HepG2 (cell line): ENCODE measurements at regions not wholly inside any gene's neighbourhood (a gene's known extent, or its start where the extent isn't known, plus 50 kb on each side); places are given as distances from the start of the nearest gene placed in this dataset.

Experiments used
- ATAC-seq: fragments of 200-7000 bp; cut with Tn5 transposase; 3 replicates; pipeline ENCODE4 v1.9.1; 2020; ENCODE audit warnings: mild to moderate bottlenecking, moderate library complexity
- BruUV-seq: library from RNA; stranded (reverse); fragments of 400-500 nt; replicated peaks from 2 replicates; lab custom pipeline; 2021; lab: Mats Ljungman, UMichigan
- CTCF ChIA-PET: fragments of 300-600 bp; formaldehyde crosslinking; extraction: SDS; loops from one replicate; lab custom pipeline; 2021; ENCODE audit warnings: low total read pairs, inconsistent platforms, low intra/inter-chr PET ratio; lab: Yijun Ruan, JAX
- POLR2A ChIA-PET: fragments of 350-600 bp; sonication (Branson Sonifier 250); formaldehyde crosslinking; loops from one replicate; lab custom pipeline; 2020; ENCODE audit warnings: antibody characterized with exemption, inconsistent platforms; lab: Yijun Ruan, JAX
- DNase-seq: peaks from one replicate; pipeline ENCODE4 v3.0.0-alpha.2; 2015; ENCODE audit warnings: low spot score
- FAIRE-seq: peaks from 3 replicates; lab custom pipeline; 2011; peaks lifted over from hg19 to GRCh38; lab: Jason Lieb, UNC
- H2AFZ ChIP-seq: one replicate; pipeline ENCODE4 v1.6.1; 2011; ENCODE audit warnings: low read length, inconsistent platforms
- H3K27ac ChIP-seq: fragments of 300-600 bp; 3 replicates; pipeline ENCODE4 v1.8.0; 2011; ENCODE audit warnings: mixed run types, mild to moderate bottlenecking, mixed read lengths, low read length, inconsistent platforms; ENCODE audit not compliant: insufficient read depth; ENCODE audit errors: extremely low read length
- H3K27me3 ChIP-seq, 2 experiments: fragments of 200-600 bp in 1 of 2; 2 replicates in 1 of 2; 3 replicates in 1 of 2; pipeline versions ENCODE4 v1.6.0 to v1.8.0; 2011; ENCODE audit warnings: low read length in 2 of 2, mild to moderate bottlenecking in 2 of 2, moderate library complexity in 2 of 2, inconsistent platforms in 1 of 2; ENCODE audit not compliant: insufficient read depth in 2 of 2, control insufficient read depth in 1 of 2
- H3K36me3 ChIP-seq, 2 experiments: fragments of 200-600 bp in 1 of 2; replicated peaks in 1 of 2; 2 replicates in 1 of 2; 3 replicates in 1 of 2; pipeline versions ENCODE4 v1.5.1 to v1.8.0; 2011; ENCODE audit warnings: low read length in 2 of 2, inconsistent platforms in 1 of 2; ENCODE audit not compliant: insufficient read depth in 2 of 2, control insufficient read depth in 1 of 2
- H3K4me1 ChIP-seq: 2 replicates; pipeline ENCODE4 v1.5.1; 2012; ENCODE audit warnings: low read length, inconsistent platforms; ENCODE audit not compliant: insufficient read depth
- H3K4me2 ChIP-seq: 2 replicates; pipeline ENCODE4 v1.6.0; 2011; ENCODE audit warnings: low read depth, low read length, inconsistent platforms
- H3K4me3 ChIP-seq, 3 experiments: fragments of 200-600 bp in 1 of 3; sonication (generic), shearing (Covaris generic) in 1 of 3; replicated peaks in 1 of 3; 2 replicates each; pipeline ENCODE4 v1.5.1; 2011 to 2016; ENCODE audit warnings: low read length in 3 of 3, inconsistent platforms in 2 of 3, low read depth in 2 of 3, mild to moderate bottlenecking in 2 of 3, control low read depth in 1 of 3, mixed read lengths in 1 of 3; ENCODE audit not compliant: insufficient read depth in 1 of 3
- H3K79me2 ChIP-seq: one replicate; pipeline ENCODE4 v1.6.1; 2011; ENCODE audit warnings: low read length, inconsistent platforms; ENCODE audit not compliant: insufficient read depth
- H3K9ac ChIP-seq: 2 replicates; pipeline ENCODE4 v1.6.0; 2011; ENCODE audit warnings: mild to moderate bottlenecking, low read depth, low read length, inconsistent platforms; ENCODE audit not compliant: insufficient read depth
- H3K9me3 ChIP-seq: 2 replicates; pipeline ENCODE4 v1.5.1; 2012; ENCODE audit warnings: mild to moderate bottlenecking, low read length
- H4K20me1 ChIP-seq: 2 replicates; pipeline ENCODE4 v1.6.0; 2011; ENCODE audit warnings: inconsistent platforms, mild to moderate bottlenecking, low read length, moderate library complexity; ENCODE audit not compliant: insufficient read depth
- AHR ChIP-seq: IDR thresholded peaks from 2 replicates; pipeline ENCODE4 v1.6.1; 2018; ENCODE audit warnings: missing genetic modification reagents, missing compliant biosample characterization
- IKZF1 ChIP-seq: fragments of 450-650 bp; IDR thresholded peaks from 2 replicates; pipeline ENCODE4 v1.7.1; 2016
- MTF2 ChIP-seq: sonication (generic); formaldehyde crosslinking; IDR thresholded peaks from 2 replicates; pipeline ENCODE4 v1.5.0; 2020; ENCODE audit warnings: missing genetic modification reagents, borderline replicate concordance
- POLR2A ChIP-seq, 2 experiments: IDR thresholded peaks; 2 replicates each; pipeline ENCODE4 v1.6.1; 2011; ENCODE audit warnings: low read depth in 2 of 2, low read length in 2 of 2, mild to moderate bottlenecking in 1 of 2, moderate library complexity in 1 of 2; ENCODE audit not compliant: insufficient read depth in 1 of 2
- ZNF274 ChIP-seq: sonication (generic); formaldehyde crosslinking; IDR thresholded peaks from 2 replicates; pipeline ENCODE4 v1.5.1; 2020; ENCODE audit warnings: mild to moderate bottlenecking, missing genetic modification reagents
- ZNF768 ChIP-seq: sonication (generic); formaldehyde crosslinking; IDR thresholded peaks from 2 replicates; pipeline ENCODE4 v1.4.0; 2020; ENCODE audit warnings: missing genetic modification reagents
- WGBS: methylation state at CpG from one replicate; pipeline ENCODE4 v1.1.6; 2017; ENCODE audit warnings: low lambda C conversion rate; 5-methylcytosine and 5-hydroxymethylcytosine counted together
- in situ Hi-C: cut with HindIII; loops from 2 replicates; pipeline ENCODE4 v1.10.0; 2017; ENCODE audit warnings: low pct_unique_long_range_greater_than_20kb; ENCODE audit not compliant: extremely low pct_ligation_motif_present
- intact Hi-C: fragments of 100-400 bp; cut with micrococcal nuclease; formaldehyde crosslinking; loops from one replicate; pipeline ENCODE4 v1.10.0; 2022; ENCODE audit not compliant: unreplicated experiment
- TF ChIP-seq, protein P1 (sequence below): sonication (generic); formaldehyde crosslinking; IDR thresholded peaks from one replicate; pipeline ENCODE4 v1.5.1; 2020; ENCODE audit warnings: mild to moderate bottlenecking, missing genetic modification reagents; ENCODE audit errors: not compliant biosample characterization
- TF ChIP-seq, protein P2 (sequence below): sonication (generic); formaldehyde crosslinking; IDR thresholded peaks from 2 replicates; pipeline ENCODE4 v1.4.0; 2020; ENCODE audit warnings: missing genetic modification reagents
- TF ChIP-seq, protein P3 (sequence below): sonication (generic); formaldehyde crosslinking; conservative IDR thresholded peaks from 2 replicates; pipeline ENCODE4 v1.4.0; 2020; ENCODE audit warnings: missing genetic modification reagents
- TF ChIP-seq, protein P4 (sequence below): sonication (generic); formaldehyde crosslinking; IDR thresholded peaks from 2 replicates; pipeline ENCODE4 v1.5.0; 2020; ENCODE audit warnings: missing genetic modification reagents
- TF ChIP-seq, protein P5 (sequence below): sonication (generic); formaldehyde crosslinking; IDR thresholded peaks from 2 replicates; pipeline ENCODE4 v1.5.0; 2020; ENCODE audit warnings: missing genetic modification reagents

DNA sequence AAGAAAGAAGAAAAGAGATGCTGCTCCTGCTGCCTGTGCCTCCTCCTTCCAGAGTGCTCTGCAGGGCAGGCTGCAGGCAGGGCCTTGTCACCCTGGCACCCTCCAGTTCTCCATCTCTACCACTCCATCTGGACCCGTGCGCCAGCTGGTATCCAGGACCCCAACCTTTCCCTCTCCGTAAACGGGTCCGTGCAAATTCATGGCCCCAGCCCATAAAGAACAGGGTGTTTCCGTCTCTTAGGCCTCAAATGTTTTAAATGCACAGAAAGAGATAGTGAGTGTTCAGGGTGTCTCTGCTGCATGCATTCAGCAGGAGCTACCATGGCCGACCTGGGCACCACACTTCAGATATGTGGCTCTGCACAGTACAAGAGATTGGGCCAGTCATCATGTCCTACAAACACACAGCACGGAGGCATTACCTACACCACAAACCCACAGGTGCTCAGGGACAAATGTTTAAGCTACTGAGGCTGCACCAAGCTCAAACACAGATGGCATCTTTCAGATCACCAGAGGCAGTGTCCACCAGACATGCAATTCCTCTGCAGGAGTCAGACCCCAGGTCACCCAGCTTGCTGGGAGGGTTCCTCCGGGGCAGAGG is 258.1 kb downstream of the DLL1 start:
- no peak for DNase-seq
- H3K9me3 ChIP-seq = peaks cover 6% of the 10 kb centered on the region; the same call in 1 of the 2 replicates
- no peak overlapping the region for H2AFZ ChIP-seq
- H3K4me3 ChIP-seq = no peak overlapping the region
- no peaks in the 10 kb centered on the region for H4K20me1 ChIP-seq
- no peak overlapping the region for H3K27ac ChIP-seq
- CTCF ChIA-PET = no interaction called here
- no peak for ATAC-seq
- H3K4me2 ChIP-seq = no peak overlapping the region
- no peaks in the 10 kb centered on the region for H3K79me2 ChIP-seq
- POLR2A ChIA-PET = no interaction called here
- H3K36me3 ChIP-seq = no peaks in the 10 kb centered on the region
- intact Hi-C loops (no loop called here), in situ Hi-C loops (no loop called here)
- no TSS peak for BruUV-seq
- FAIRE-seq = no peak
- WGBS = 27% methylated on average over 9 of the region's 9 CpGs
- H3K9ac ChIP-seq = no peak overlapping the region
- H3K4me1 ChIP-seq = 0 out of 2 replicates have a peak, but pooled peaks cover under 1% of the 10 kb centered on the region
- H3K27me3 ChIP-seq = peaks cover 9 to 50% of the 10 kb centered on the region in 2 experiments
- no peak for TF ChIP-seq IKZF1
- TF ChIP-seq, protein P1, sequence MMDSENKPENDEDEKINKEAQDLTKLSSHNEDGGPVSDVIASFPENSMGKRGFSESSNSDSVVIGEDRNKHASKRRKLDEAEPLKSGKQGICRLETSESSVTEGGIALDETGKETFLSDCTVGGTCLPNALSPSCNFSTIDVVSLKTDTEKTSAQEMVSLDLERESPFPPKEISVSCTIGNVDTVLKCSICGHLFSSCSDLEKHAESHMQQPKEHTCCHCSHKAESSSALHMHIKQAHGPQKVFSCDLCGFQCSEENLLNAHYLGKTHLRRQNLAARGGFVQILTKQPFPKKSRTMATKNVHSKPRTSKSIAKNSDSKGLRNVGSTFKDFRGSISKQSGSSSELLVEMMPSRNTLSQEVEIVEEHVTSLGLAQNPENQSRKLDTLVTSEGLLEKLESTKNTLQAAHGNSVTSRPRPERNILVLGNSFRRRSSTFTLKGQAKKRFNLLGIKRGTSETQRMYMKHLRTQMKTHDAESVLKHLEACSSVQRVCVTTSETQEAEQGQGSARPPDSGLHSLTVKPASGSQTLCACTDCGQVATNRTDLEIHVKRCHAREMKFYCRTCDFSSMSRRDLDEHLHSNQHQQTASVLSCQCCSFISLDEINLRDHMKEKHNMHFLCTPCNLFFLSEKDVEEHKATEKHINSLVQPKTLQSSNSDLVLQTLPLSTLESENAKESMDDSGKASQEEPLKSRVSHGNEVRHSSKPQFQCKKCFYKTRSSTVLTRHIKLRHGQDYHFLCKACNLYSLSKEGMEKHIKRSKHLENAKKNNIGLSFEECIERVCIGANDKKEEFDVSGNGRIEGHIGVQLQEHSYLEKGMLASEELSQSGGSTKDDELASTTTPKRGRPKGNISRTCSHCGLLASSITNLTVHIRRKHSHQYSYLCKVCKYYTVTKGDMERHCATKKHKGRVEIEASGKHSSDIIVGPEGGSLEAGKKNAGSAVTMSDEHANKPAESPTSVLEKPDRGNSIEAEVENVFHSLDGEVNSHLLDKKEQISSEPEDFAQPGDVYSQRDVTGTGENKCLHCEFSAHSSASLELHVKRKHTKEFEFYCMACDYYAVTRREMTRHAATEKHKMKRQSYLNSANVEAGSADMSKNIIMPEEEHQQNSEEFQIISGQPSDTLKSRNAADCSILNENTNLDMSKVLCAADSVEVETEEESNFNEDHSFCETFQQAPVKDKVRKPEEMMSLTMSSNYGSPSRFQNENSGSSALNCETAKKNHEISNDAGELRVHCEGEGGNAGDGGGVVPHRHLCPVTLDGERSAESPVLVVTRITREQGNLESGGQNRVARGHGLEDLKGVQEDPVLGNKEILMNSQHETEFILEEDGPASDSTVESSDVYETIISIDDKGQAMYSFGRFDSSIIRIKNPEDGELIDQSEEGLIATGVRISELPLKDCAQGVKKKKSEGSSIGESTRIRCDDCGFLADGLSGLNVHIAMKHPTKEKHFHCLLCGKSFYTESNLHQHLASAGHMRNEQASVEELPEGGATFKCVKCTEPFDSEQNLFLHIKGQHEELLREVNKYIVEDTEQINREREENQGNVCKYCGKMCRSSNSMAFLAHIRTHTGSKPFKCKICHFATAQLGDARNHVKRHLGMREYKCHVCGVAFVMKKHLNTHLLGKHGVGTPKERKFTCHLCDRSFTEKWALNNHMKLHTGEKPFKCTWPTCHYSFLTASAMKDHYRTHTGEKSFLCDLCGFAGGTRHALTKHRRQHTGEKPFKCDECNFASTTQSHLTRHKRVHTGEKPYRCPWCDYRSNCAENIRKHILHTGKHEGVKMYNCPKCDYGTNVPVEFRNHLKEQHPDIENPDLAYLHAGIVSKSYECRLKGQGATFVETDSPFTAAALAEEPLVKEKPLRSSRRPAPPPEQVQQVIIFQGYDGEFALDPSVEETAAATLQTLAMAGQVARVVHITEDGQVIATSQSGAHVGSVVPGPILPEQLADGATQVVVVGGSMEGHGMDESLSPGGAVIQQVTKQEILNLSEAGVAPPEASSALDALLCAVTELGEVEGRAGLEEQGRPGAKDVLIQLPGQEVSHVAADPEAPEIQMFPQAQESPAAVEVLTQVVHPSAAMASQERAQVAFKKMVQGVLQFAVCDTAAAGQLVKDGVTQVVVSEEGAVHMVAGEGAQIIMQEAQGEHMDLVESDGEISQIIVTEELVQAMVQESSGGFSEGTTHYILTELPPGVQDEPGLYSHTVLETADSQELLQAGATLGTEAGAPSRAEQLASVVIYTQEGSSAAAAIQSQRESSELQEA (CRISPR knock-in tag) = no peak
- TF ChIP-seq, protein P2, sequence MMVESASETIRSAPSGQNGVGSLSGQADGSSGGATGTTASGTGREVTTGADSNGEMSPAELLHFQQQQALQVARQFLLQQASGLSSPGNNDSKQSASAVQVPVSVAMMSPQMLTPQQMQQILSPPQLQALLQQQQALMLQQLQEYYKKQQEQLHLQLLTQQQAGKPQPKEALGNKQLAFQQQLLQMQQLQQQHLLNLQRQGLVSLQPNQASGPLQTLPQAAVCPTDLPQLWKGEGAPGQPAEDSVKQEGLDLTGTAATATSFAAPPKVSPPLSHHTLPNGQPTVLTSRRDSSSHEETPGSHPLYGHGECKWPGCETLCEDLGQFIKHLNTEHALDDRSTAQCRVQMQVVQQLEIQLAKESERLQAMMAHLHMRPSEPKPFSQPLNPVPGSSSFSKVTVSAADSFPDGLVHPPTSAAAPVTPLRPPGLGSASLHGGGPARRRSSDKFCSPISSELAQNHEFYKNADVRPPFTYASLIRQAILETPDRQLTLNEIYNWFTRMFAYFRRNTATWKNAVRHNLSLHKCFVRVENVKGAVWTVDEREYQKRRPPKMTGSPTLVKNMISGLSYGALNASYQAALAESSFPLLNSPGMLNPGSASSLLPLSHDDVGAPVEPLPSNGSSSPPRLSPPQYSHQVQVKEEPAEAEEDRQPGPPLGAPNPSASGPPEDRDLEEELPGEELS (CRISPR knock-in tag) = no peak
- no peak for TF ChIP-seq ZNF768
- TF ChIP-seq, protein P3, sequence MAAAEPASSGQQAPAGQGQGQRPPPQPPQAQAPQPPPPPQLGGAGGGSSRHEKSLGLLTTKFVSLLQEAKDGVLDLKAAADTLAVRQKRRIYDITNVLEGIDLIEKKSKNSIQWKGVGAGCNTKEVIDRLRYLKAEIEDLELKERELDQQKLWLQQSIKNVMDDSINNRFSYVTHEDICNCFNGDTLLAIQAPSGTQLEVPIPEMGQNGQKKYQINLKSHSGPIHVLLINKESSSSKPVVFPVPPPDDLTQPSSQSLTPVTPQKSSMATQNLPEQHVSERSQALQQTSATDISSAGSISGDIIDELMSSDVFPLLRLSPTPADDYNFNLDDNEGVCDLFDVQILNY (CRISPR knock-in tag) = no peak
- TF ChIP-seq ZNF274 = no peak
- no peak for TF ChIP-seq MTF2 (CRISPR knock-in tag)
- TF ChIP-seq, protein P4, sequence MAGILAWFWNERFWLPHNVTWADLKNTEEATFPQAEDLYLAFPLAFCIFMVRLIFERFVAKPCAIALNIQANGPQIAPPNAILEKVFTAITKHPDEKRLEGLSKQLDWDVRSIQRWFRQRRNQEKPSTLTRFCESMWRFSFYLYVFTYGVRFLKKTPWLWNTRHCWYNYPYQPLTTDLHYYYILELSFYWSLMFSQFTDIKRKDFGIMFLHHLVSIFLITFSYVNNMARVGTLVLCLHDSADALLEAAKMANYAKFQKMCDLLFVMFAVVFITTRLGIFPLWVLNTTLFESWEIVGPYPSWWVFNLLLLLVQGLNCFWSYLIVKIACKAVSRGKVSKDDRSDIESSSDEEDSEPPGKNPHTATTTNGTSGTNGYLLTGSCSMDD = no peak
- TF ChIP-seq AHR (CRISPR knock-in tag) = no peak
- TF ChIP-seq, protein P5, sequence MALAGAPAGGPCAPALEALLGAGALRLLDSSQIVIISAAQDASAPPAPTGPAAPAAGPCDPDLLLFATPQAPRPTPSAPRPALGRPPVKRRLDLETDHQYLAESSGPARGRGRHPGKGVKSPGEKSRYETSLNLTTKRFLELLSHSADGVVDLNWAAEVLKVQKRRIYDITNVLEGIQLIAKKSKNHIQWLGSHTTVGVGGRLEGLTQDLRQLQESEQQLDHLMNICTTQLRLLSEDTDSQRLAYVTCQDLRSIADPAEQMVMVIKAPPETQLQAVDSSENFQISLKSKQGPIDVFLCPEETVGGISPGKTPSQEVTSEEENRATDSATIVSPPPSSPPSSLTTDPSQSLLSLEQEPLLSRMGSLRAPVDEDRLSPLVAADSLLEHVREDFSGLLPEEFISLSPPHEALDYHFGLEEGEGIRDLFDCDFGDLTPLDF = no peak
- no peak for TF ChIP-seq POLR2A (IDR thresholded peaks at IDR 0.05; ENCODE audit: insufficient read depth in 1 of 2, low read depth in 2 of 2, low read length in 2 of 2)
